GM23248 (cell line): ENCODE measurements at regions not wholly inside any gene's neighbourhood (a gene's known extent, or its start where the extent isn't known, plus 50 kb on each side); places are given as distances from the start of the nearest gene placed in this dataset.

ENCODE experiments used
- EZH2 ChIP-seq: fragments of 200-600 bp; sonication (generic); IDR thresholded peaks from 2 replicates; pipeline ENCODE4 v1.6.1; 2018; ENCODE audit warnings: antibody characterized with exemption, mild to moderate bottlenecking; ENCODE audit not compliant: insufficient read depth, poor library complexity, severe bottlenecking
- EZH2phosphoT487 ChIP-seq: fragments of 200-600 bp; sonication (generic); IDR thresholded peaks from 2 replicates; pipeline ENCODE4 v1.6.1; 2018; ENCODE audit warnings: antibody characterized with exemption, moderate library complexity, mild to moderate bottlenecking, low read depth; ENCODE audit not compliant: insufficient read depth

GRCh38 chr12:89927226-89927698, 218.6 kb upstream of the ATP2B1 start:
- TF ChIP-seq EZH2 (no peak), EZH2phosphoT487 (no peak)
